ENCODE measurements at regions not wholly inside any gene's neighbourhood (a gene's known extent, or its start where the extent isn't known, plus 50 kb on each side); places are given as distances from the start of the nearest gene placed in this dataset.

GRCh38 chr20:57867181-57867803 is 157.5 kb upstream of the PMEPA1 start:
- CTCF ChIA-PET, result no interaction called here
- no peak overlapping the region for H3K27ac Mint-ChIP-seq

GRCh38 chr20:57866250-57867106 is 156.7 kb upstream of the PMEPA1 start:
- no peaks in the 10 kb centered on the region for H3K36me3 Mint-ChIP-seq (ENCODE audit: low read depth)
- no peak for DNase-seq
- peaks cover 17% of the 10 kb centered on the region for H3K4me1 Mint-ChIP-seq (ENCODE audit: low read depth)
- no peaks in the 10 kb centered on the region for H3K9me3 Mint-ChIP-seq
- intact Hi-C loops (cut with micrococcal nuclease), result no loop called here
- CTCF ChIA-PET, result no interaction called here
- H3K4me3 Mint-ChIP-seq, result no peak overlapping the region
- H3K27ac Mint-ChIP-seq, result no peak overlapping the region
- H3K27me3 Mint-ChIP-seq (ENCODE audit: low read depth), result peaks cover 2% of the 10 kb centered on the region

More at GRCh38 chr20:57867181-57867803, 157.5 kb upstream of the PMEPA1 start:
- no peaks in the 10 kb centered on the region for H3K36me3 Mint-ChIP-seq (ENCODE audit: low read depth)
- peaks cover 2% of the 10 kb centered on the region for H3K27me3 Mint-ChIP-seq (ENCODE audit: low read depth)
- intact Hi-C loops (cut with micrococcal nuclease), result no loop called here
- peaks cover 17% of the 10 kb centered on the region for H3K4me1 Mint-ChIP-seq (ENCODE audit: low read depth)
- H3K4me3 Mint-ChIP-seq, result no peak overlapping the region
- no peak for DNase-seq
- H3K9me3 Mint-ChIP-seq, result no peaks in the 10 kb centered on the region

DNA sequence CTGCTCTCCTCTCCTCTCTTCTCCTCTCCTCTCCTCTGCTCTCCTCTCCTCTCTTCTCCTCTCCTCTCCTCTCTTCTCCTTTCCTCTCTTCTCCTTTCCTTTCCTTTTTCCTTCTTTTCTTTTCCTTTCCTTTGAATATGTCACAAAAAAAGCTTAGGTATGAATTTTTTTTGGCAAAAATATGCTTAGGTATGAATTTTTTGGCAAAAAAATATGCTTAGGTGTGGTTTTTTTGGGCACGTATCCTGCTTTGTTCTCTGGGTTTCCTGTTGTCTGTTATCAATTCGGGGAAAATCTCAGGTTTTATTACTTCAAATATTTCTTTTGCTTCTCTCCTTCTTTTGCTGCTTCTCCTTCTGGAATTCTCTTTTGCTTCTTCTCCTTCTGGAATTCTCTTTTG is 155.5 kb upstream of the PMEPA1 start:
- CTCF ChIA-PET, result interaction anchor here (0.7 kb wide), 1 partner anchor 293 kb away, joined by 3 read pairs; no protein-coding TSS in a partner anchor
- no peaks in the 10 kb centered on the region for H3K9me3 Mint-ChIP-seq
- intact Hi-C loops (cut with micrococcal nuclease), result no loop called here

DNA sequence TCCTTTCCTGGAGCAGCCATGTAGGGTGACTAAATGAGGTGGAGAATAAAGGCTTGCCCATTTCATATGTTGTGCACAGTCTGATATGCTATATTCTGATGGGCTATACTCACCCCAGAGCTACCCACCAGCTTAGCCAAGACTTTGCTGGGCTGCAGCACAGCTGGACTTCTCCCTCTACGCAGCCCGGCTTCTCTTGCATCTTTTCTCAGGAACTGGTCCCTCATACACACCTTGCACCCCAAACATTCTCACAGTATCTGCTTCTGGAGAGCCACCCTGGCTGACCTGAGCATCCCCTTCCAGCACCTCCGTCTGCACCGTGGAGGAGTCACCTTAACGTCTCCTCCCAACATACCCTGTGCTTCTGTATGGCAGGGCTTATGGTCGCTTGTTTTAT is 150.8 kb upstream of the PMEPA1 start:
- intact Hi-C loops (cut with micrococcal nuclease), result no loop called here
- no peak for DNase-seq
- no peak overlapping the region for H3K4me3 Mint-ChIP-seq
- CTCF ChIA-PET, result no interaction called here
- H3K9me3 Mint-ChIP-seq, result no peaks in the 10 kb centered on the region
- no peak overlapping the region for H3K27ac Mint-ChIP-seq
- H3K4me1 Mint-ChIP-seq (ENCODE audit: low read depth), result peaks cover 18% of the 10 kb centered on the region
- no peaks in the 10 kb centered on the region for H3K36me3 Mint-ChIP-seq (ENCODE audit: low read depth)
- H3K27me3 Mint-ChIP-seq (ENCODE audit: low read depth), result peaks cover 2% of the 10 kb centered on the region

More for the DNA sequence above, 155.5 kb upstream of the PMEPA1 start:
- Mint-ChIP-seq H3K4me1 (ENCODE audit: low read depth) (peaks cover 17% of the 10 kb centered on the region), H3K4me3 (no peak overlapping the region), H3K27ac (no peak overlapping the region), H3K36me3 (ENCODE audit: low read depth) (no peaks in the 10 kb centered on the region), H3K27me3 (ENCODE audit: low read depth) (peaks cover 4% of the 10 kb centered on the region)
- DNase-seq, result no peak

GRCh38 chr20:57857969-57858368 is 148.2 kb upstream of the PMEPA1 start:
- H3K27me3 Mint-ChIP-seq (ENCODE audit: low read depth), result peaks cover 4% of the 10 kb centered on the region
- no peak overlapping the region for H3K4me3 Mint-ChIP-seq
- no peaks in the 10 kb centered on the region for H3K9me3 Mint-ChIP-seq
- H3K4me1 Mint-ChIP-seq (ENCODE audit: low read depth), result peaks cover 12% of the 10 kb centered on the region
- intact Hi-C loops (cut with micrococcal nuclease), result no loop called here
- no peaks in the 10 kb centered on the region for H3K36me3 Mint-ChIP-seq (ENCODE audit: low read depth)
- DNase-seq, result no peak
- CTCF ChIA-PET, result no interaction called here
- no peak overlapping the region for H3K27ac Mint-ChIP-seq

DNA sequence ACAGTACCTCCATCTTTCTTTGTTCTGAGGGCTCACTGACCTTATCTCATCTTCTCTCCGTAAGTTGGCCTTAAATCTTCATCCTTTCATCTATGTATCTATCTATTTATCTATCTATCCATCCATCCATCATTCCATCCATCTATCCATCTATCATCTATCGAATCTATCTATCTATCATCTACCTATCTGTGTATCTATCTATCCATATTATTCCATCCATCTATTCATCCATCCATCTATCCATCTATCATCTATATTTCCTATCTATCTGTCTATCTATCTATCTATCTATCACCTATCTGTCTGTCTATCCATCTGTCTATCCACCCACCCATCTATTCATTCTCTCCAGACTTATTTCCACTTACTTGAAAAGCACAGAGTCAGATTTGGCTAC is 147.3 kb upstream of the PMEPA1 start:
- peaks cover 12% of the 10 kb centered on the region for H3K4me1 Mint-ChIP-seq (ENCODE audit: low read depth)
- CTCF ChIA-PET, result interaction anchor here (0.6 to 1.0 kb wide), 2 partner anchors 10 to 92 kb away, joined by 3 read pairs; no protein-coding TSS in a partner anchor
- DNase-seq, result no peak
- no peak overlapping the region for H3K4me3 Mint-ChIP-seq
- no peaks in the 10 kb centered on the region for H3K9me3 Mint-ChIP-seq
- H3K27me3 Mint-ChIP-seq (ENCODE audit: low read depth), result peaks cover 4% of the 10 kb centered on the region
- no peaks in the 10 kb centered on the region for H3K36me3 Mint-ChIP-seq (ENCODE audit: low read depth)
- H3K27ac Mint-ChIP-seq, result no peak overlapping the region
- intact Hi-C loops (cut with micrococcal nuclease), result no loop called here

- CTCF ChIA-PET, result interaction anchor here (0.6 to 1.0 kb wide), 3 partner anchors 9 to 91 kb away, joined by 3 read pairs; no protein-coding TSS in a partner anchor
- H3K27me3 Mint-ChIP-seq (ENCODE audit: low read depth), result peaks cover 4% of the 10 kb centered on the region
- no peak overlapping the region for H3K27ac Mint-ChIP-seq
These were observed 146.8 kb upstream of the PMEPA1 start for GRCh38 chr20:57856658-57857057.

GRCh38 chr20:57851796-57852195 is 142.0 kb upstream of the PMEPA1 start:
- no peaks in the 10 kb centered on the region for H3K9me3 Mint-ChIP-seq
- CTCF ChIA-PET, result no interaction called here

More at GRCh38 chr20:57856658-57857057, 146.8 kb upstream of the PMEPA1 start:
- intact Hi-C loops (cut with micrococcal nuclease), result no loop called here
- Mint-ChIP-seq H3K4me3 (no peak overlapping the region), H3K9me3 (no peaks in the 10 kb centered on the region), H3K4me1 (ENCODE audit: low read depth) (peaks cover 12% of the 10 kb centered on the region), H3K36me3 (ENCODE audit: low read depth) (no peaks in the 10 kb centered on the region)
- DNase-seq, result no peak

DNA sequence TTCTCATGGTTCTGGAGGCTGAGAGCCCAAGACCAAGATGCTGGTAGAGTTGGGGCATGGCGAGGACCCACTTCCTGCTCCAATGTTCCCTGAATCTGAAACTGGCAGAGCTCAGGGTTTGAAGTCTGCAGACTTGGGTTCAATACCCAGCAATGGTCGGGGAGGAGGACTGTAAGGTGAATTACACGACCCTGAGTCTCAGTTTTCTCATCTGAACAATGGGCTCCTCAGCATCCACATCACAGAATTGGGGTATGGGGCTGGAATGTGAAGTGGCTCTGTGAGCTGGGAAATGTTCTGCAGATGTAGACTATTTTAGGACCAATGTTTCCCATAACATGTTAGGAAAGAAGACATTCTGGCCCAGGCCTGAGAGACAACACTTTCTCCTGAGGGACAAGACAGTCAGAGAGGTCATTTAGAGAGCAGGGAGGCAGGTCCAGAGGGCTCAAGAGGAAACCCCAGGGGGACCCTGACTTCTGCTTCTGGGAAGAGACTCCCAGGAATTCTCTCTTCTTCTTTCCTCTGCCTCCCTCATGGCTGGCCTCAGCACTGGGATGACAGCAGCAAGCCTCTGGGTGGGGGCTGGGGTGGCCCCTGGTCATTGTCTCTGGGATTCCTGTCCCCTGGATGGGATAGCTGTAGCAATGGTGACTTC is 141.3 kb upstream of the PMEPA1 start:
- CTCF ChIA-PET, result no interaction called here
- Mint-ChIP-seq H3K27me3 (ENCODE audit: low read depth) (peaks cover 2% of the 10 kb centered on the region), H3K9me3 (no peaks in the 10 kb centered on the region), H3K4me3 (no peak overlapping the region), H3K36me3 (ENCODE audit: low read depth) (no peaks in the 10 kb centered on the region), H3K27ac (no peak overlapping the region), H3K4me1 (ENCODE audit: low read depth) (no peaks in the 10 kb centered on the region)
- no peak for DNase-seq
- intact Hi-C loops (cut with micrococcal nuclease), result no loop called here

More at GRCh38 chr20:57851796-57852195, 142.0 kb upstream of the PMEPA1 start:
- H3K4me3 Mint-ChIP-seq, result no peak overlapping the region
- no peak overlapping the region for H3K27ac Mint-ChIP-seq
- peaks cover 3% of the 10 kb centered on the region for H3K4me1 Mint-ChIP-seq (ENCODE audit: low read depth)
- no peak for DNase-seq
- intact Hi-C loops (cut with micrococcal nuclease), result no loop called here
- H3K27me3 Mint-ChIP-seq (ENCODE audit: low read depth), result peaks cover 2% of the 10 kb centered on the region
- no peaks in the 10 kb centered on the region for H3K36me3 Mint-ChIP-seq (ENCODE audit: low read depth)

DNA sequence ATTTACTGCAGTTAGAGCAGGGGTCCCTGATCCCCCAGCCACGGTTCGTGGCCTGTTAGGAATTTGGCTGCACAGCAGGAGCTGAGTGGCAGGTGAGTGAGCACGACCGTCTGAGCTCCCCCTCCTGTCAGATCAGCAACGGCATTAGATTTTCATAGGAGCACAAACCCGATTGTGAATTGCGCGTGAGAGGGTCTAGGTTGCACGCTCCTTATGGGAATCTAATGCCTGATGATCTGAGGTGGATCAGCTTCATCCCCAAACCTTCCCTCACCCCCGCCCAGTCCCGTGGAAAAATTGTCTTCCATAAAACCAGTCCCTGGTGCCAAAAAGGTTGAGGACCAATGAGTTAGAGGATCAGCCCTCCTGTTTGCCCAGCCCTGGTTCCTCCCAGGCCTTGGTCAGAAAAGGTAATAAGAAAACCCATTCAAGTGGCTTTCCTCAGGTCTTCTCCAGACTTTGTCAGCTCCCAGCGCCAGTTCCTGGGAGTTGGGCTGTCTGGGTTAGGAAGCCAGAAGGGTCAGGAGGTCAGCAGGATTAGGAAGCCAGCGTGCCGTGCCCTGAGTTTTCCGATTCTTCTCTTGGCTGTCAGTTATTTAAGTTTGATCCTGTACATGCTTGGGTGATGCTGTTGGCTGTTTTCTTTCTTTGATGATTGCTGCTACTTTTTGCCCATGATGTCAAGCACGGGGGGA is 139.9 kb upstream of the PMEPA1 start:
- Mint-ChIP-seq H3K4me1 (ENCODE audit: low read depth) (no peaks in the 10 kb centered on the region), H3K4me3 (no peak overlapping the region), H3K27me3 (ENCODE audit: low read depth) (peaks cover 2% of the 10 kb centered on the region), H3K27ac (no peak overlapping the region), H3K36me3 (ENCODE audit: low read depth) (no peaks in the 10 kb centered on the region), H3K9me3 (no peaks in the 10 kb centered on the region)
- DNase-seq, result no peak
- intact Hi-C loops (cut with micrococcal nuclease), result no loop called here
- CTCF ChIA-PET, result no interaction called here

- H3K36me3 Mint-ChIP-seq (ENCODE audit: low read depth), result no peaks in the 10 kb centered on the region
- no peak for DNase-seq
- H3K27me3 Mint-ChIP-seq (ENCODE audit: low read depth), result peaks cover under 1% of the 10 kb centered on the region
- H3K27ac Mint-ChIP-seq, result no peak overlapping the region
- H3K9me3 Mint-ChIP-seq, result no peaks in the 10 kb centered on the region
- intact Hi-C loops (cut with micrococcal nuclease), result no loop called here
- CTCF ChIA-PET, result no interaction called here
- H3K4me3 Mint-ChIP-seq, result no peak overlapping the region
- no peaks in the 10 kb centered on the region for H3K4me1 Mint-ChIP-seq (ENCODE audit: low read depth)
These were observed 139.3 kb upstream of the PMEPA1 start for GRCh38 chr20:57849121-57849520.

DNA sequence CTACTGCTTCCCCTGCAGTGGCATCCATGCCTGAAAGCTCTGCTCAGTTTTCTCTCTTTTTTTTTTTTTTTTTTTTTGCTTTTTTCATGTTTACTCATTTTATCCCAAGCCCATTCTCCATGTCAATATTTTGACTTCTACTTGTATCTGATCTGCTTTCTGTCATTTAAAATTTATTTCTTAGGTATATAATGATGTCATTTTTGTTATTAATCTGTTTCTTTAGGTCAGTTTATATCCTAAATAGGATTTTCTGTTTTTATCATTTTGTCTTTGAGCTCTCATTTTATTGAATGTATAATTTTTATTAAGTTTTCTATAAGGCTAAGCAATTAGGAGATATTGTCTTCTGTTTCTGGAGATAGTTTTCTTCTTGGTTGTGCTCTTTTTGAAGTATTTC is 138.5 kb upstream of the PMEPA1 start:
- Mint-ChIP-seq H3K27ac (no peak overlapping the region), H3K27me3 (ENCODE audit: low read depth) (no peaks in the 10 kb centered on the region), H3K4me3 (no peak overlapping the region), H3K4me1 (ENCODE audit: low read depth) (no peaks in the 10 kb centered on the region), H3K36me3 (ENCODE audit: low read depth) (no peaks in the 10 kb centered on the region), H3K9me3 (no peaks in the 10 kb centered on the region)
- CTCF ChIA-PET, result no interaction called here
- intact Hi-C loops (cut with micrococcal nuclease), result no loop called here
- DNase-seq, result no peak
